BJ (cell line): ENCODE measurements at regions not wholly inside any gene's neighbourhood (a gene's known extent, or its start where the extent isn't known, plus 50 kb on each side); places are given as distances from the start of the nearest gene placed in this dataset.

ENCODE experiments used
- CTCF ChIA-PET: fragments of 350-600 bp; formaldehyde crosslinking; extraction: SDS; loops from one replicate; lab custom pipeline; 2021; ENCODE audit warnings: antibody characterized with exemption, inconsistent platforms; lab: Yijun Ruan, JAX
- POLR2A ChIA-PET: fragments of 300-600 bp; sonication (Branson Sonifier 250); formaldehyde crosslinking; extraction: SDS; loops from one replicate; lab custom pipeline; 2021; ENCODE audit warnings: antibody characterized with exemption; lab: Charles Lee
- DNase-seq: peaks from one replicate; pipeline ENCODE4 v3.0.0-alpha.2; 2011; ENCODE audit warnings: low read depth
- H3K27me3 ChIP-seq: 2 replicates; pipeline ENCODE4 v1.6.0; 2011; ENCODE audit warnings: low read length; ENCODE audit not compliant: control insufficient read depth, insufficient read depth
- H3K36me3 ChIP-seq: 2 replicates; pipeline ENCODE4 v1.5.1; 2011; ENCODE audit warnings: low read length; ENCODE audit not compliant: control insufficient read depth, insufficient read depth
- H3K4me3 ChIP-seq: 2 replicates; pipeline ENCODE4 v1.5.1; 2011; ENCODE audit warnings: low read depth, mild to moderate bottlenecking, control low read depth, low read length
- CTCF ChIP-seq: IDR thresholded peaks from 2 replicates; pipeline ENCODE4 v1.5.1; 2011; ENCODE audit warnings: low read depth, mild to moderate bottlenecking, control low read depth, inconsistent platforms, low read length, moderate library complexity; ENCODE audit not compliant: insufficient read depth

- CTCF ChIA-PET, result no interaction called here
- DNase-seq, result no peak
- Histone ChIP-seq H3K4me3 (no peak overlapping the region), H3K27me3 (no peaks in the 10 kb centered on the region), H3K36me3 (no peaks in the 10 kb centered on the region)
- POLR2A ChIA-PET, result no interaction called here
- TF ChIP-seq CTCF, result no peak
Observed at GRCh38 chr20:52342913-52343312, 151.3 kb upstream of the ZFP64 start.

- POLR2A ChIA-PET, result no interaction called here
- CTCF ChIA-PET, result interaction anchor here (0.6 kb wide), 1 partner anchor 209 kb away, joined by 3 read pairs; no protein-coding TSS in a partner anchor
- Histone ChIP-seq H3K27me3 (no peaks in the 10 kb centered on the region), H3K4me3 (no peak overlapping the region), H3K36me3 (no peaks in the 10 kb centered on the region)
- TF ChIP-seq CTCF, result no peak
- DNase-seq, result no peak
Observed at GRCh38 chr20:52340036-52340634, 148.6 kb upstream of the ZFP64 start.

GRCh38 chr20:52332649-52333250, 141.2 kb upstream of the ZFP64 start:
- ChIA-PET CTCF (interaction anchor here (2.9 kb wide), 1 partner anchor 21 kb away, joined by 11 read pairs; no protein-coding TSS in a partner anchor), POLR2A (no interaction called here)
- Histone ChIP-seq H3K27me3 (no peaks in the 10 kb centered on the region), H3K36me3 (no peaks in the 10 kb centered on the region), H3K4me3 (no peak overlapping the region)
- no peak for DNase-seq
- no peak for TF ChIP-seq CTCF

- ChIA-PET POLR2A (no interaction called here), CTCF (interaction anchor here (2.9 kb wide), 1 partner anchor 20 kb away, joined by 11 read pairs; no protein-coding TSS in a partner anchor)
- Histone ChIP-seq H3K27me3 (no peaks in the 10 kb centered on the region), H3K4me3 (no peak overlapping the region), H3K36me3 (no peaks in the 10 kb centered on the region)
- TF ChIP-seq CTCF, result no peak
- DNase-seq, result no peak
Observed at GRCh38 chr20:52332230-52332629, 140.7 kb upstream of the ZFP64 start.

- Histone ChIP-seq H3K4me3 (no peak overlapping the region), H3K36me3 (no peaks in the 10 kb centered on the region), H3K27me3 (no peaks in the 10 kb centered on the region)
- CTCF ChIA-PET, result interaction anchor here (2.9 kb wide), 1 partner anchor 19 kb away, joined by 11 read pairs; no protein-coding TSS in a partner anchor
- TF ChIP-seq CTCF, result no peak
- POLR2A ChIA-PET, result no interaction called here
- no peak for DNase-seq
Observed at GRCh38 chr20:52331655-52332054, 140.1 kb upstream of the ZFP64 start.
